HepG2 (cell line): ENCODE measurements at regions not wholly inside any gene's neighbourhood (a gene's known extent, or its start where the extent isn't known, plus 50 kb on each side); places are given as distances from the start of the nearest gene placed in this dataset.

Experiments used
- ETS1 ChIP-seq: sonication (generic); formaldehyde crosslinking; IDR thresholded peaks from 2 replicates; pipeline ENCODE4 v1.4.0; 2020; ENCODE audit warnings: missing genetic modification reagents
- GLI4 ChIP-seq: sonication (generic); formaldehyde crosslinking; IDR thresholded peaks from 2 replicates; pipeline ENCODE4 v1.5.1; 2020; ENCODE audit warnings: missing genetic modification reagents, mild to moderate bottlenecking, moderate library complexity, borderline replicate concordance
- KDM5B ChIP-seq: sonication (generic); formaldehyde crosslinking; IDR thresholded peaks from 2 replicates; pipeline ENCODE4 v1.4.0; 2020; ENCODE audit warnings: missing genetic modification reagents, mild to moderate bottlenecking, borderline replicate concordance
- MEF2D ChIP-seq: sonication (generic); formaldehyde crosslinking; IDR thresholded peaks from 2 replicates; pipeline ENCODE4 v1.5.1; 2020; ENCODE audit warnings: mild to moderate bottlenecking, missing genetic modification reagents
- PREB ChIP-seq: sonication (generic); formaldehyde crosslinking; IDR thresholded peaks from 2 replicates; pipeline ENCODE4 v1.4.0; 2020; ENCODE audit warnings: missing genetic modification reagents
- RAD21 ChIP-seq: fragments of 450-650 bp; formaldehyde crosslinking; IDR thresholded peaks from 2 replicates; pipeline ENCODE4 v1.5.0; 2020; ENCODE audit warnings: mild to moderate bottlenecking
- ZNF274 ChIP-seq: sonication (generic); formaldehyde crosslinking; IDR thresholded peaks from 2 replicates; pipeline ENCODE4 v1.5.1; 2020; ENCODE audit warnings: mild to moderate bottlenecking, missing genetic modification reagents
- ZNF335 ChIP-seq: sonication (generic); formaldehyde crosslinking; IDR thresholded peaks from 2 replicates; pipeline ENCODE4 v1.4.0; 2020; ENCODE audit warnings: missing genetic modification reagents

- TF ChIP-seq ZNF335 (no peak), RAD21 (CRISPR knock-in tag) (no peak), GLI4 (CRISPR knock-in tag) (no peak), ETS1 (CRISPR knock-in tag) (no peak), MEF2D (CRISPR knock-in tag) (no peak), KDM5B (CRISPR knock-in tag) (no peak), ZNF274 (CRISPR knock-in tag) (no peak), PREB (CRISPR knock-in tag) (no peak)
Observed at GRCh38 chr5:15353086-15353645, 146.8 kb upstream of the FBXL7 start.
